Peyer's patch (tissue), 4 donors: ENCODE measurements at regions not wholly inside any gene's neighbourhood (a gene's known extent, or its start where the extent isn't known, plus 50 kb on each side); places are given as distances from the start of the nearest gene placed in this dataset.
"Not testable (repeated sequence)": the region's sequence is repeated elsewhere in the genome, so short reads cannot be mapped to it uniquely, and the experiment has no call there.

Experiments used
- DNase-seq, 3 donors: peaks; one replicate each; pipeline ENCODE4 v3.0.0-alpha.2; 2017 to 2019
- H3K27ac ChIP-seq, 4 donors: fragments of 200-600 bp; sonication (generic); one replicate each; pipeline ENCODE4 v1.5.1; 2016 to 2019
- H3K27me3 ChIP-seq, 2 donors: fragments of 200-600 bp; sonication (generic); one replicate each; pipeline ENCODE4 v1.5.1; 2019
- H3K36me3 ChIP-seq, 3 donors: fragments of 200-600 bp; sonication (generic); one replicate each; pipeline ENCODE4 v1.5.1; 2016 to 2019
- H3K4me1 ChIP-seq, 4 donors: fragments of 200-600 bp; sonication (generic); one replicate each; pipeline ENCODE4 v1.5.1; 2016 to 2019
- H3K4me3 ChIP-seq, 4 donors: fragments of 200-600 bp; sonication (generic); 1 replicate in 3 of 4; 2 replicates in 1 of 4; pipeline ENCODE4 v1.5.1; 2016 to 2019; ENCODE audit warnings: mild to moderate bottlenecking in 1 of 4
- H3K9me3 ChIP-seq, 4 donors: fragments of 200-600 bp; sonication (generic); one replicate each; pipeline ENCODE4 v1.5.1; 2016 to 2019; ENCODE audit warnings: mild to moderate bottlenecking in 1 of 4
- CTCF ChIP-seq, 6 experiments: fragments of 450-650 bp in 4 of 6; fragments of 200-600 bp in 2 of 6; sonication (generic) in 1 of 6; IDR thresholded peaks; one replicate each; pipeline ENCODE4 v1.5.1; 2017 to 2019; ENCODE audit warnings: antibody characterized with exemption in 6 of 6, mild to moderate bottlenecking in 3 of 6, moderate library complexity in 1 of 6
- POLR2A ChIP-seq, 2 donors: fragments of 450-650 bp; IDR thresholded peaks; one replicate each; pipeline ENCODE4 v1.5.1; 2017; ENCODE audit warnings: antibody characterized with exemption in 2 of 2, mild to moderate bottlenecking in 2 of 2, moderate library complexity in 2 of 2

GRCh38 chr6:165135889-165136288, 173.5 kb downstream of the C6orf118 start:
- H3K36me3 ChIP-seq = no peaks in the 10 kb centered on the region
- peaks cover 0 to 6% (median 2%) of the 10 kb centered on the region in 4 donors for H3K9me3 ChIP-seq
- no peak overlapping the region for H3K4me3 ChIP-seq
- H3K27me3 ChIP-seq = no peaks in the 10 kb centered on the region
- DNase-seq = no peak
- TF ChIP-seq CTCF (IDR thresholded peaks at IDR 0.05) (no peak), POLR2A (IDR thresholded peaks at IDR 0.05) (no peak)
- no peak overlapping the region for H3K27ac ChIP-seq
- H3K4me1 ChIP-seq = no peaks in the 10 kb centered on the region

GRCh38 chr6:165129086-165129485, 180.3 kb downstream of the C6orf118 start:
- Histone ChIP-seq H3K4me3 (no peak overlapping the region), H3K9me3 (no peaks in the 10 kb centered on the region), H3K4me1 (no peaks in the 10 kb centered on the region), H3K27ac (no peak overlapping the region), H3K27me3 (no peaks in the 10 kb centered on the region), H3K36me3 (no peaks in the 10 kb centered on the region)
- TF ChIP-seq POLR2A (IDR thresholded peaks at IDR 0.05) (no peak), CTCF (IDR thresholded peaks at IDR 0.05) (no peak)
- DNase-seq = no peak

- H3K27me3 ChIP-seq, H3K4me3 ChIP-seq, H3K4me1 ChIP-seq, H3K36me3 ChIP-seq, DNase-seq, H3K9me3 ChIP-seq, H3K27ac ChIP-seq: not testable (repeated sequence)
Observed at GRCh38 chr6:165127743-165128142, 181.7 kb downstream of the C6orf118 start.

GRCh38 chr6:165124681-165125080, 184.7 kb downstream of the C6orf118 start:
- H3K9me3 ChIP-seq, H3K36me3 ChIP-seq, H3K4me1 ChIP-seq, H3K27ac ChIP-seq, DNase-seq, H3K4me3 ChIP-seq, H3K27me3 ChIP-seq: not testable (repeated sequence)

GRCh38 chr6:165119231-165120020, 190.0 kb downstream of the C6orf118 start:
- Histone ChIP-seq H3K9me3 (peaks cover 0 to 7% (median 0%) of the 10 kb centered on the region in 4 donors), H3K4me1 (no peaks in the 10 kb centered on the region), H3K27me3 (no peaks in the 10 kb centered on the region), H3K36me3 (no peaks in the 10 kb centered on the region), H3K27ac (no peak overlapping the region), H3K4me3 (no peak overlapping the region)
- TF ChIP-seq CTCF (IDR thresholded peaks at IDR 0.05) = no peak
- no peak for TF ChIP-seq POLR2A (IDR thresholded peaks at IDR 0.05)
- DNase-seq = no peak

- Histone ChIP-seq H3K27ac (no peak overlapping the region), H3K9me3 (peaks cover 0 to 7% (median 0%) of the 10 kb centered on the region in 4 donors), H3K4me1 (no peaks in the 10 kb centered on the region), H3K27me3 (no peaks in the 10 kb centered on the region), H3K36me3 (no peaks in the 10 kb centered on the region), H3K4me3 (no peak overlapping the region)
- TF ChIP-seq CTCF (IDR thresholded peaks at IDR 0.05) (no peak), POLR2A (IDR thresholded peaks at IDR 0.05) (no peak)
- no peak for DNase-seq
Observed at GRCh38 chr6:165118736-165119135, 190.7 kb downstream of the C6orf118 start.

GRCh38 chr6:165117806-165118205, 191.6 kb downstream of the C6orf118 start:
- no peak overlapping the region for H3K27ac ChIP-seq
- TF ChIP-seq CTCF (IDR thresholded peaks at IDR 0.05) (no peak), POLR2A (IDR thresholded peaks at IDR 0.05) (no peak)
- H3K4me3 ChIP-seq = no peak overlapping the region
- peaks cover 0 to 7% (median 0%) of the 10 kb centered on the region in 4 donors for H3K9me3 ChIP-seq
- H3K4me1 ChIP-seq = no peaks in the 10 kb centered on the region
- H3K27me3 ChIP-seq = no peaks in the 10 kb centered on the region
- no peak for DNase-seq
- no peaks in the 10 kb centered on the region for H3K36me3 ChIP-seq
